Astrocyte of the spinal cord (primary cell): ENCODE measurements at regions not wholly inside any gene's neighbourhood (a gene's known extent, or its start where the extent isn't known, plus 50 kb on each side); places are given as distances from the start of the nearest gene placed in this dataset.

Experiments used
- DNase-seq: peaks from one replicate; pipeline ENCODE4 v3.0.0; 2011; ENCODE audit warnings: low read depth, low spot score
- H3K4me3 ChIP-seq: 2 replicates; pipeline ENCODE4 v1.5.1; 2011; ENCODE audit warnings: low read depth, mild to moderate bottlenecking, low read length, moderate library complexity
- CTCF ChIP-seq: IDR thresholded peaks from 2 replicates; pipeline ENCODE4 v1.5.1; 2012; ENCODE audit warnings: low read depth, mild to moderate bottlenecking, low read length, inconsistent platforms
- in situ Hi-C: cut with HindIII; loops from 2 replicates; pipeline ENCODE4 v1.10.0; 2017; ENCODE audit warnings: low sequenced_read_pairs

- no peak overlapping the region for H3K4me3 ChIP-seq
- peak; percentile 97 for DNase-seq
- no peak for TF ChIP-seq CTCF
- in situ Hi-C loops, result no loop called here
Observed at GRCh38 chr4:124940387-124940786, 227.9 kb upstream of the ANKRD50 start.

- in situ Hi-C loops, result no loop called here
- no peak overlapping the region for H3K4me3 ChIP-seq
- no peak for TF ChIP-seq CTCF
- DNase-seq, result no peak
Observed at GRCh38 chr4:124939908-124940307, 227.4 kb upstream of the ANKRD50 start.

GRCh38 chr4:124938836-124939235 lies 226.3 kb upstream of the ANKRD50 start:
- in situ Hi-C loops, result no loop called here
- no peak for TF ChIP-seq CTCF
- DNase-seq, result no peak
- H3K4me3 ChIP-seq, result no peak overlapping the region

GRCh38 chr4:124937993-124938392 lies 225.5 kb upstream of the ANKRD50 start:
- TF ChIP-seq CTCF, result no peak
- in situ Hi-C loops, result no loop called here
- no peak overlapping the region for H3K4me3 ChIP-seq
- no peak for DNase-seq

GRCh38 chr4:124936427-124936826 lies 223.9 kb upstream of the ANKRD50 start:
- in situ Hi-C loops, result no loop called here
- TF ChIP-seq CTCF, result no peak
- peak; percentile 70 for DNase-seq
- no peak overlapping the region for H3K4me3 ChIP-seq

GRCh38 chr4:124934916-124935315 lies 222.4 kb upstream of the ANKRD50 start:
- in situ Hi-C loops, result no loop called here
- no peak for DNase-seq
- TF ChIP-seq CTCF, result no peak
- H3K4me3 ChIP-seq, result no peak overlapping the region

- no peak overlapping the region for H3K4me3 ChIP-seq
- no peak for TF ChIP-seq CTCF
- in situ Hi-C loops, result no loop called here
- DNase-seq, result no peak
Observed at GRCh38 chr4:124933521-124933920, 221.0 kb upstream of the ANKRD50 start.
